Psoas muscle (tissue), 7 donors: ENCODE measurements at regions not wholly inside any gene's neighbourhood (a gene's known extent, or its start where the extent isn't known, plus 50 kb on each side); places are given as distances from the start of the nearest gene placed in this dataset.

Source experiments
- ATAC-seq, 4 donors: fragments of 200-7000 bp; cut with Tn5 transposase; one replicate each; pipeline ENCODE4 v1.9.1; 2020; ENCODE audit warnings: moderate library complexity in 3 of 4, mild to moderate bottlenecking in 2 of 4
- DNase-seq, 2 donors: peaks; one replicate each; pipeline ENCODE4 v3.0.0-alpha.2; 2020
- H3K27ac ChIP-seq: fragments of 200-600 bp; one replicate; pipeline ENCODE4 v1.8.0; 2022
- H3K27me3 ChIP-seq, 3 donors: fragments of 200-600 bp in 1 of 3; one replicate each; pipeline versions ENCODE4 v1.6.1 to v1.8.0; 2013 to 2022; ENCODE audit warnings: low read length in 2 of 3, mild to moderate bottlenecking in 2 of 3, moderate library complexity in 1 of 3; ENCODE audit not compliant: insufficient read depth in 3 of 3
- H3K36me3 ChIP-seq, 2 donors: fragments of 200-600 bp in 1 of 2; one replicate each; pipeline versions ENCODE4 v1.6.1 to v1.8.0; 2013 to 2022; ENCODE audit warnings: low read depth in 1 of 2, mild to moderate bottlenecking in 1 of 2, moderate library complexity in 1 of 2; ENCODE audit not compliant: insufficient read depth in 1 of 2
- H3K4me1 ChIP-seq: fragments of 200-600 bp; one replicate; pipeline ENCODE4 v1.8.0; 2022
- H3K4me3 ChIP-seq: fragments of 200-600 bp; one replicate; pipeline ENCODE4 v1.8.0; 2022; ENCODE audit warnings: mild to moderate bottlenecking
- H3K9me3 ChIP-seq: fragments of 200-600 bp; one replicate; pipeline ENCODE4 v1.8.0; 2022
- CTCF ChIP-seq: fragments of 200-600 bp; IDR thresholded peaks from one replicate; pipeline ENCODE4 v1.8.0; 2022; ENCODE audit warnings: antibody characterized with exemption
- WGBS, 3 donors: extraction: QIAGEN DNeasy Blood & Tissue Kit; methylation state at CpG; one replicate each; pipeline versions ENCODE4 v1.1.6 to v1.1.7; 2013; 5-methylcytosine and 5-hydroxymethylcytosine counted together
- intact Hi-C, 2 donors: fragments of 100-400 bp; cut with DNase I; formaldehyde crosslinking; loops; one replicate each; pipeline versions ENCODE4 v1.11.0 to v1.14.2; 2022
- donor health status: healthy with polysubstance abuse.
- donor health status: DM: no; HTN: no; CAD: no; lungs with moderate emphysema.
- donor health status: Bipolar disorder and iron deficiency.
- donor health status: healthy.
- donor health status: DM: yes; HTN: yes; CAD: no.
- donor health status: DM: no; HTN: no; CAD: no.
- donor health status: DM: yes; HTN: yes; CAD: no.

- Histone ChIP-seq H3K4me3 (no peak overlapping the region), H3K27me3 (no peaks in the 10 kb centered on the region), H3K27ac (no peak overlapping the region), H3K9me3 (no peaks in the 10 kb centered on the region), H3K4me1 (no peaks in the 10 kb centered on the region), H3K36me3 (no peaks in the 10 kb centered on the region)
- ATAC-seq: no peak
- no peak for DNase-seq
- intact Hi-C loops: no loop called here
- WGBS, 3 donors: 88 to 94% (median 91%) methylated on average over 3 of the region's 3 CpGs
- TF ChIP-seq CTCF: no peak
Observed at GRCh38 chr2:82986899-82987298, 1472.2 kb downstream of the SUCLG1 start.

GRCh38 chr2:82985572-82986197 lies 1473.4 kb downstream of the SUCLG1 start:
- DNase-seq: no peak

GRCh38 chr2:82968358-82968757 lies 1490.7 kb downstream of the SUCLG1 start:
- Histone ChIP-seq H3K4me3 (no peak overlapping the region), H3K27me3 (no peaks in the 10 kb centered on the region), H3K27ac (no peak overlapping the region), H3K4me1 (no peaks in the 10 kb centered on the region), H3K9me3 (peaks cover 4% of the 10 kb centered on the region), H3K36me3 (no peaks in the 10 kb centered on the region)
- intact Hi-C loops: no loop called here
- TF ChIP-seq CTCF: no peak
- no peak for ATAC-seq
- DNase-seq: no peak

More at GRCh38 chr2:82985572-82986197, 1473.4 kb downstream of the SUCLG1 start:
- intact Hi-C loops: no loop called here
- Histone ChIP-seq H3K4me1 (no peaks in the 10 kb centered on the region), H3K27ac (no peak overlapping the region), H3K4me3 (no peak overlapping the region), H3K27me3 (no peaks in the 10 kb centered on the region), H3K9me3 (peaks cover 7% of the 10 kb centered on the region), H3K36me3 (no peaks in the 10 kb centered on the region)
- no peak for ATAC-seq
- WGBS, 3 donors: 92 to 93% (median 93%) methylated on average over 13 to 18 of the region's 18 CpGs
- no peak for TF ChIP-seq CTCF

GRCh38 chr2:82964341-82964740 lies 1494.7 kb downstream of the SUCLG1 start:
- H3K27me3 ChIP-seq: no peaks in the 10 kb centered on the region
- no peak overlapping the region for H3K4me3 ChIP-seq
- H3K27ac ChIP-seq: no peak overlapping the region
- peaks cover 4% of the 10 kb centered on the region for H3K9me3 ChIP-seq
- intact Hi-C loops: no loop called here
- no peaks in the 10 kb centered on the region for H3K4me1 ChIP-seq
- 72 to 77% (median 77%) methylated on average over 4 of the region's 4 CpGs for WGBS, 3 donors
- TF ChIP-seq CTCF: no peak
- DNase-seq (no peak), ATAC-seq (no peak)
- no peaks in the 10 kb centered on the region for H3K36me3 ChIP-seq

- TF ChIP-seq CTCF: no peak
- H3K4me1 ChIP-seq: no peaks in the 10 kb centered on the region
- H3K27me3 ChIP-seq: no peaks in the 10 kb centered on the region
- no peaks in the 10 kb centered on the region for H3K9me3 ChIP-seq
- no peaks in the 10 kb centered on the region for H3K36me3 ChIP-seq
- DNase-seq (no peak), ATAC-seq (no peak)
- intact Hi-C loops: no loop called here
- WGBS, 3 donors: 77 to 84% (median 82%) methylated on average over 5 of the region's 5 CpGs
- H3K4me3 ChIP-seq: no peak overlapping the region
- no peak overlapping the region for H3K27ac ChIP-seq
Observed at GRCh38 chr2:82959727-82960126, 1499.4 kb downstream of the SUCLG1 start.
